ENCODE measurements at regions not wholly inside any gene's neighbourhood (a gene's known extent, or its start where the extent isn't known, plus 50 kb on each side); places are given as distances from the start of the nearest gene placed in this dataset. TPM values are rescaled to one million over a fixed set of nuclear protein-coding genes. Genes with fewer than 3 reads are reported as not detected.

Small RNA genes in the stretch of these regions (microRNA-seq; reads per million reads assigned to microRNA genes)
- gene MIR6724-3 (ENCODE audit: borderline replicate concordance): not detected
- gene MIR6724-4 (ENCODE audit: borderline replicate concordance): not detected

Measured in activated CD4-positive, alpha-beta T cell treated with anti-CD3 and anti-CD28 coated beads for 36 hours (primary cell).